Stomach (tissue), 8 donors: ENCODE measurements at regions not wholly inside any gene's neighbourhood (a gene's known extent, or its start where the extent isn't known, plus 50 kb on each side); places are given as distances from the start of the nearest gene placed in this dataset.

Source experiments
- DNase-seq, 2 donors: peaks; one replicate each; pipeline versions ENCODE4 v3.0.0 to v3.0.0-alpha.2; 2013 to 2019
- H3K27ac ChIP-seq, 5 donors: fragments of 200-600 bp in 4 of 5; sonication (generic) in 4 of 5; one replicate each; pipeline ENCODE4 v1.5.1; 2013 to 2019; ENCODE audit warnings: mild to moderate bottlenecking in 1 of 5, moderate library complexity in 1 of 5
- H3K27me3 ChIP-seq, 3 donors: fragments of 200-600 bp; sonication (generic); one replicate each; pipeline ENCODE4 v1.5.1; 2017 to 2019; ENCODE audit warnings: mixed run types in 1 of 3
- H3K36me3 ChIP-seq, 4 donors: fragments of 200-600 bp; sonication (generic); 1 replicate in 3 of 4; 2 replicates in 1 of 4; pipeline ENCODE4 v1.5.1; 2016 to 2019
- H3K4me1 ChIP-seq, 4 donors: fragments of 200-600 bp; sonication (generic); one replicate each; pipeline ENCODE4 v1.5.1; 2016 to 2019
- H3K4me3 ChIP-seq, 4 donors: fragments of 200-600 bp; sonication (generic) in 3 of 4; one replicate each; pipeline ENCODE4 v1.5.1; 2016 to 2019; ENCODE audit warnings: mild to moderate bottlenecking in 1 of 4
- H3K9me3 ChIP-seq, 4 donors: fragments of 200-600 bp; sonication (generic); one replicate each; pipeline ENCODE4 v1.5.1; 2016 to 2019
- EP300 ChIP-seq: sonication (generic); formaldehyde crosslinking; IDR thresholded peaks from one replicate; pipeline ENCODE4 v1.6.1; 2017; ENCODE audit warnings: antibody characterized with exemption
- POLR2A ChIP-seq, 4 donors: fragments of 450-650 bp; IDR thresholded peaks; one replicate each; pipeline ENCODE4 v1.6.1; 2016; ENCODE audit warnings: antibody characterized with exemption in 4 of 4, control low read depth in 2 of 4, mild to moderate bottlenecking in 1 of 4, moderate library complexity in 1 of 4
- POLR2AphosphoS5 ChIP-seq, 3 donors: sonication (generic); formaldehyde crosslinking; IDR thresholded peaks; one replicate each; pipeline ENCODE4 v1.6.1; 2016; ENCODE audit warnings: antibody characterized with exemption in 3 of 3
- WGBS, 5 donors: extraction: QIAGEN DNeasy Blood & Tissue Kit in 3 of 5; methylation state at CpG; one replicate each; pipeline versions ENCODE4 v1.1.5 to v1.1.7; 2013 to 2018; 5-methylcytosine and 5-hydroxymethylcytosine counted together
- intact Hi-C: fragments of 100-400 bp; cut with DNase I; formaldehyde crosslinking; loops from one replicate; pipeline ENCODE4 v1.15.1; 2023; ENCODE audit warnings: low total_unique reads
- TF ChIP-seq, protein P1 (sequence below), 7 experiments: fragments of 450-650 bp in 4 of 7; fragments of 200-600 bp in 3 of 7; sonication (generic) in 3 of 7; IDR thresholded peaks; one replicate each; pipeline ENCODE4 v1.5.1; 2016 to 2019; ENCODE audit warnings: antibody characterized with exemption in 7 of 7, control low read depth in 2 of 7, mild to moderate bottlenecking in 1 of 7
- donor health status: healthy with polysubstance abuse.
- donor health status: Bipolar disorder and iron deficiency.
- donor health status: healthy.

DNA sequence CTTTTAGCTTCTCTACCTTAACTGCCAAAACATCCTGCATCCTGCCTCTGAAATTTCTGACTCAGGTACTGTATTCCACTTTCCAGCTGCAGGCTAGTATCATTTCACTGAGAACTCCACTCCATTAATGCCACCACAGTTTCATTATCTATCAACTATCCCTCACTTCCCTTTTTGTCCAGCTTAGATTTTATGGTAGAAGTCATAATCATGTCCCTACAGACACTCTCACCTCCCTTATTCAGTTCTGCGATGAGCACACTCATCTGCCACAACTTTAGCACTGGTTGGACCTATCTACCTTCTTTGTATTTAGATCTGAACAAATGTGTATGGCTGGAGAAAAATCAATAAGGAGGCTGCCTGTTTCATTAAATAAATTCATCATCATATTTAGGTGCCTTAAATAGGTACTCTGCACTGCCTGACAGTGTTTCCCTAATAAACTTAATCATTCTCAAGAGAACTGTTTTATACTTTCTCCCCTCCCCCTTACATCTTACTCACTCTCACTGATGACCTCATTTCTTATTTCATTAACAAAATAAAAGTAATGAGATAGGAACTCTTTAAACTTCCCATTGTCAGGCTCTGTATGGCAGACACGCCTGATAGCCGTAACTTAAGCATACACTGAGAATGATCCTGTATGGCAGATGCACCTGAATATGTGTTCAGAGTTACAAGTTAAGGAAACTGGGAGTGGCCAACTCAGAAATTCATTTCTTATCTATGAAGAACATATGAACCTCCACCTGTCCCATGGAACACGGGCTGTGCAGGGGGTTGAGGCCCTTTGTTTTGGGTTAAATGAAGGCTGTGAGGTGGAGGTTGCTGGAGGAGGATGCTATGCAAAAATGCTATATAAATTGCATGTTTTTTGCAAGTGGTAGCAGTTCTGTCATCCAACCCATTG is 95.3 kb upstream of the MAN1A1 start:
- no peaks in the 10 kb centered on the region for H3K27me3 ChIP-seq
- no peaks in the 10 kb centered on the region for H3K9me3 ChIP-seq
- no peak for DNase-seq
- H3K4me1 ChIP-seq = peaks cover 15 to 39% (median 25%) of the 10 kb centered on the region in 4 donors
- no peak overlapping the region for H3K4me3 ChIP-seq
- no peak for TF ChIP-seq EP300
- no peak for TF ChIP-seq POLR2A (IDR thresholded peaks at IDR 0.05)
- no peak for TF ChIP-seq POLR2AphosphoS5 (IDR thresholded peaks at IDR 0.05)
- TF ChIP-seq, protein P1, sequence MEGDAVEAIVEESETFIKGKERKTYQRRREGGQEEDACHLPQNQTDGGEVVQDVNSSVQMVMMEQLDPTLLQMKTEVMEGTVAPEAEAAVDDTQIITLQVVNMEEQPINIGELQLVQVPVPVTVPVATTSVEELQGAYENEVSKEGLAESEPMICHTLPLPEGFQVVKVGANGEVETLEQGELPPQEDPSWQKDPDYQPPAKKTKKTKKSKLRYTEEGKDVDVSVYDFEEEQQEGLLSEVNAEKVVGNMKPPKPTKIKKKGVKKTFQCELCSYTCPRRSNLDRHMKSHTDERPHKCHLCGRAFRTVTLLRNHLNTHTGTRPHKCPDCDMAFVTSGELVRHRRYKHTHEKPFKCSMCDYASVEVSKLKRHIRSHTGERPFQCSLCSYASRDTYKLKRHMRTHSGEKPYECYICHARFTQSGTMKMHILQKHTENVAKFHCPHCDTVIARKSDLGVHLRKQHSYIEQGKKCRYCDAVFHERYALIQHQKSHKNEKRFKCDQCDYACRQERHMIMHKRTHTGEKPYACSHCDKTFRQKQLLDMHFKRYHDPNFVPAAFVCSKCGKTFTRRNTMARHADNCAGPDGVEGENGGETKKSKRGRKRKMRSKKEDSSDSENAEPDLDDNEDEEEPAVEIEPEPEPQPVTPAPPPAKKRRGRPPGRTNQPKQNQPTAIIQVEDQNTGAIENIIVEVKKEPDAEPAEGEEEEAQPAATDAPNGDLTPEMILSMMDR (IDR thresholded peaks at IDR 0.05) = no peak
- intact Hi-C loops = no loop called here
- H3K27ac ChIP-seq = no peak overlapping the region
- no peaks in the 10 kb centered on the region for H3K36me3 ChIP-seq
- WGBS, 5 donors = 58 to 85% (median 74%) methylated on average over 4 of the region's 4 CpGs

DNA sequence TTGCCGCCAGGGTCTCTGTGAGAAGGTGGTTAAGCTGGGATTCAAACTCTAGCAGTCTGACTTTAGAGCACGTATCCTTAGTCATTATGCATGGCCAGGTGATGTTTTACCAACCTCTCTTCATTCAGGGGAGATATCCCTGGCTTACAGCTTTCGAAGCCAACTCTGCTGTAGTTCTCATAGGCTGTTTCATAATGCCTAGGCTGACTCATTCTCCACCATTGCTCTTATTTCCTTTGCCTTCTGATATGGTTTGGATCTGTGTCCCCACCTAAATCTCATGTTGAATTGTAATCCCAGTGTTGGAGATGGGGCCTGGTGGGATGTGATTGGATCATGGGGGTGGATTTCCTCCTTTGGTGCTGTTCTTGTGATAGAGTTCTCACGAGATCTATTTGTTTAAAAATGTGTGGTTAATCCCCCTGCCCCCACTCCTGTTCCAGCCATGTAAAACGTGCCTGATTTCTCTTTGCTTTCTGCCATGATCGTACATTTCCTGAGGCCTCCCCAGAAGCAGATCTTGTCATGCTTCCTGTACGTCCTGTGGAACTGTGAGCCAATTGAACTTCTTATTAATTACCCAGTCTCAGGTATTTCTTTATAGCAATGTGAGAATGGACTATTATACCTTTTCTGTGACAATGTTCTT is 94.6 kb upstream of the MAN1A1 start:
- intact Hi-C loops = no loop called here
- no peak overlapping the region for H3K4me3 ChIP-seq
- no peak for TF ChIP-seq POLR2A (IDR thresholded peaks at IDR 0.05)
- TF ChIP-seq, protein P1 (IDR thresholded peaks at IDR 0.05) = no peak
- TF ChIP-seq POLR2AphosphoS5 (IDR thresholded peaks at IDR 0.05) = no peak
- TF ChIP-seq EP300 = no peak
- H3K27ac ChIP-seq = no peak overlapping the region
- no peaks in the 10 kb centered on the region for H3K9me3 ChIP-seq
- DNase-seq = no peak
- H3K4me1 ChIP-seq = peaks cover 15 to 35% (median 20%) of the 10 kb centered on the region in 4 donors
- 77 to 87% (median 82%) methylated on average over 7 of the region's 7 CpGs for WGBS, 5 donors
- H3K36me3 ChIP-seq = no peaks in the 10 kb centered on the region
- H3K27me3 ChIP-seq = no peaks in the 10 kb centered on the region

DNA sequence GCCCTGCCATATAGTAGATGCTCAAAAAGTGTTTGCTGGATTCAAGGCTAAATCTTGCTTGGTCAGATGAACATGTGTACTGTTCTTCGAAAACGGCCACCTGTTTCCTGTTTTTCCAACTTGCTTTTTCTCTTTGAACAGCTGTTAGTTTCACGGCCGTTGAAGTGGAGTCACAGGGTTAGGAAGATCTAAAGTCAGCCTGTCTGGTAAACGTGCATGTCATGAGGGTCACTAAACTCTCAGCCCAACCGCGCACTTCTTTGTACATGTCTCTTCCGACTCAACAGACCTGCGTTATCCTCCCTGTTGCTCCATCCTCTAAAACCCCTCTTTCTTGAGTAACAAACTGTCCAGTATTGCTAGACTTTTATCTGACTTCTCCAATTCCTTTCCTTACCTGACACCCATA is 93.2 kb upstream of the MAN1A1 start:
- WGBS, 5 donors = 58 to 71% (median 65%) methylated on average over 9 of the region's 9 CpGs
- intact Hi-C loops = no loop called here
- Histone ChIP-seq H3K27me3 (no peaks in the 10 kb centered on the region), H3K9me3 (no peaks in the 10 kb centered on the region), H3K4me3 (no peak overlapping the region), H3K4me1 (peaks cover 15 to 29% (median 19%) of the 10 kb centered on the region in 4 donors), H3K27ac (no peak overlapping the region), H3K36me3 (no peaks in the 10 kb centered on the region)
- peak in 1 of 2 donors; percentile 71 for DNase-seq
- TF ChIP-seq POLR2A (IDR thresholded peaks at IDR 0.05) (no peak), POLR2AphosphoS5 (IDR thresholded peaks at IDR 0.05) (no peak), EP300 (no peak)
- TF ChIP-seq, protein P1 (IDR thresholded peaks at IDR 0.05) = no peak

DNA sequence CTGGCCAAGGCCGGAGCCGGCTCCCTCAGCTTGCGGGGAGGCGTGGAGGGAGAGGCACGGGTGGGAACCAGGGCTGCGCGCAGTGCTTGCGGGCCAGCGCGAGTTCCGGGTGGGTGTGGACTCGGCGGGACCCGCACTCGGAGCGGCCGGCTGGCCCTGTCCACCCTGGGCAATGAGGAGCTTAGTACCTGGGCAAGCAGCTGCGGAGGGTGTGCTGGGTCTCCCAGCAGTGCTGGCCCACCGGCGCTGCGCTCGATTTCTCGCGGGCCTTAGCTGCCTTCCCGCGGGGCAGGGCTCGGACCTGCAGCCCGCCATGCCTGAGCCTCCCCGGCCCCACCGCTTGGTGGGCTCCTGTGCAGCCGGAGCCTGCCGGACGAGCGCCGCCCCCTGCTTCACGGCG is 91.4 kb upstream of the MAN1A1 start:
- Histone ChIP-seq H3K4me1 (peaks cover 3 to 11% (median 8%) of the 10 kb centered on the region in 4 donors), H3K27ac (no peak overlapping the region), H3K9me3 (no peaks in the 10 kb centered on the region), H3K27me3 (no peaks in the 10 kb centered on the region), H3K4me3 (no peak overlapping the region), H3K36me3 (no peaks in the 10 kb centered on the region)
- no peak for DNase-seq
- intact Hi-C loops = no loop called here
- 97 to 100% (median 98%) methylated on average over 13 to 37 of the region's 37 CpGs for WGBS, 5 donors
- TF ChIP-seq, protein P1 (IDR thresholded peaks at IDR 0.05) = no peak
- TF ChIP-seq POLR2A (IDR thresholded peaks at IDR 0.05) (no peak), POLR2AphosphoS5 (IDR thresholded peaks at IDR 0.05) (no peak)
